Keratinocyte (primary cell): ENCODE measurements at regions not wholly inside any gene's neighbourhood (a gene's known extent, or its start where the extent isn't known, plus 50 kb on each side); places are given as distances from the start of the nearest gene placed in this dataset.

ENCODE experiments used
- EZH2 ChIP-seq: IDR thresholded peaks from one replicate; pipeline ENCODE4 v1.6.1; 2012; ENCODE audit warnings: inconsistent platforms, mild to moderate bottlenecking, low read length, moderate library complexity
- TF ChIP-seq, protein P1 (sequence below), 3 experiments: IDR thresholded peaks in 1 of 3; conservative IDR thresholded peaks in 1 of 3; optimal IDR thresholded peaks in 1 of 3; 2 replicates in 2 of 3; 3 replicates in 1 of 3; pipeline versions ENCODE3 to v1.5.1; 2011; ENCODE audit warnings: low read length in 3 of 3, mild to moderate bottlenecking in 3 of 3, moderate library complexity in 2 of 3, control low read depth in 1 of 3, inconsistent platforms in 1 of 3; ENCODE audit not compliant: insufficient read depth in 2 of 3; ENCODE audit errors: extremely low read depth in 1 of 3

DNA sequence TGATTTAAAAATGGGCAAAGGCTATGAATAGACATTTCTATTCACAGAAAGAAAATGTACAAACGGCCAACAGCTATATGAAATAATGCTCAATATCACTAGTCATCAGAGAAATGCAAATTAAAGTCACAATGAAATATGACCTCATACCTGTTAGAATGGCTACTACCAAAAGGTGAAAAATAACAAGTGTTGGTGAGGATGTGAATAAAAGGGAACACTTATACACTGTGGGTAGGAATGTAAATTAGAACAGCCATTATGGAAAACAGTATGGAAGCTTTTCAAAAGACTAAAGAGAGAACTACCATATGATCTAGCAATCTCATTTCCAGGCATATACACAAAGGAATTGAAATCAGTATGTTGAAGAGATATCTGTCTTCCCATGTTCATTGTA lies 118.9 kb upstream of the SPOPL start:
- TF ChIP-seq, protein P1, sequence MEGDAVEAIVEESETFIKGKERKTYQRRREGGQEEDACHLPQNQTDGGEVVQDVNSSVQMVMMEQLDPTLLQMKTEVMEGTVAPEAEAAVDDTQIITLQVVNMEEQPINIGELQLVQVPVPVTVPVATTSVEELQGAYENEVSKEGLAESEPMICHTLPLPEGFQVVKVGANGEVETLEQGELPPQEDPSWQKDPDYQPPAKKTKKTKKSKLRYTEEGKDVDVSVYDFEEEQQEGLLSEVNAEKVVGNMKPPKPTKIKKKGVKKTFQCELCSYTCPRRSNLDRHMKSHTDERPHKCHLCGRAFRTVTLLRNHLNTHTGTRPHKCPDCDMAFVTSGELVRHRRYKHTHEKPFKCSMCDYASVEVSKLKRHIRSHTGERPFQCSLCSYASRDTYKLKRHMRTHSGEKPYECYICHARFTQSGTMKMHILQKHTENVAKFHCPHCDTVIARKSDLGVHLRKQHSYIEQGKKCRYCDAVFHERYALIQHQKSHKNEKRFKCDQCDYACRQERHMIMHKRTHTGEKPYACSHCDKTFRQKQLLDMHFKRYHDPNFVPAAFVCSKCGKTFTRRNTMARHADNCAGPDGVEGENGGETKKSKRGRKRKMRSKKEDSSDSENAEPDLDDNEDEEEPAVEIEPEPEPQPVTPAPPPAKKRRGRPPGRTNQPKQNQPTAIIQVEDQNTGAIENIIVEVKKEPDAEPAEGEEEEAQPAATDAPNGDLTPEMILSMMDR (optimal IDR thresholded peaks at IDR 0.05 in 1 of 3, IDR thresholded peaks at IDR 0.05 in 1 of 3, conservative IDR thresholded peaks at IDR 0.05 in 1 of 3; ENCODE audit: extremely low read depth in 1 of 3, insufficient read depth in 2 of 3, low read length in 3 of 3), result no peak
- no peak for TF ChIP-seq EZH2
